Loucy (cell line): ENCODE measurements at regions not wholly inside any gene's neighbourhood (a gene's known extent, or its start where the extent isn't known, plus 50 kb on each side); places are given as distances from the start of the nearest gene placed in this dataset.

Source experiments
- EZH2phosphoT487 ChIP-seq: fragments of 200-600 bp; IDR thresholded peaks from 2 replicates; pipeline ENCODE4 v1.6.1; 2018; ENCODE audit warnings: antibody characterized with exemption, mild to moderate bottlenecking, moderate library complexity, borderline replicate concordance
- TF ChIP-seq, protein P1 (sequence below): fragments of 200-600 bp; sonication (generic); conservative IDR thresholded peaks from 2 replicates; pipeline ENCODE4 v1.5.1; 2014; ENCODE audit warnings: mild to moderate bottlenecking, antibody characterized with exemption, low read length

DNA sequence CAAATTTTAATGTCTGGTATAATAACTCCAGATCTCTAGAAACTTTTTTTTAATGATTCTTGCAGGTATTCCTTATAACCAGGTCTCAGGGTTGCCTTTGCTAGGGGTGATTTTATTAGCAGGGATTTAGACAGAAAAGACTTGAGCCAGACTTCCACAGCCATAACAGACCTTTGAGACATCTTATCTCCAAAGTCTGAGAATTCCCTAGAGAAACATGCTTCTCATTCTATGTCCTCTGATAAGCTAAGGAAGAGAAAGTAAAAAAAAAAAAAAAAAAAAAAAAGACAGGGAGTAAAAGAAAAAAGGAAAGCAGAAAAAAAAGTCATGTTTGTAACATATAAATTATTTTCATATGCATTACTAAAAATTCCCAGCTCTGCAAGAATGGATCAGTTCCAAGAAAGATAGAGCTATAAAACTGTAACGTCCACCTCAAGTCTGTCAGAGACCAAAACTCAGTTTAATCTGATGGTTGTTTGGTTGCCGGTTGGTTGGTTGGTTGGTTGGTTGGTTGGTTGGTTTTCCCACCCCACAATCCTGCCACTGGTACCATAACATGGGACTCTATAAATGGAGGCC lies 153.8 kb downstream of the COL6A3 start:
- TF ChIP-seq, protein P1, sequence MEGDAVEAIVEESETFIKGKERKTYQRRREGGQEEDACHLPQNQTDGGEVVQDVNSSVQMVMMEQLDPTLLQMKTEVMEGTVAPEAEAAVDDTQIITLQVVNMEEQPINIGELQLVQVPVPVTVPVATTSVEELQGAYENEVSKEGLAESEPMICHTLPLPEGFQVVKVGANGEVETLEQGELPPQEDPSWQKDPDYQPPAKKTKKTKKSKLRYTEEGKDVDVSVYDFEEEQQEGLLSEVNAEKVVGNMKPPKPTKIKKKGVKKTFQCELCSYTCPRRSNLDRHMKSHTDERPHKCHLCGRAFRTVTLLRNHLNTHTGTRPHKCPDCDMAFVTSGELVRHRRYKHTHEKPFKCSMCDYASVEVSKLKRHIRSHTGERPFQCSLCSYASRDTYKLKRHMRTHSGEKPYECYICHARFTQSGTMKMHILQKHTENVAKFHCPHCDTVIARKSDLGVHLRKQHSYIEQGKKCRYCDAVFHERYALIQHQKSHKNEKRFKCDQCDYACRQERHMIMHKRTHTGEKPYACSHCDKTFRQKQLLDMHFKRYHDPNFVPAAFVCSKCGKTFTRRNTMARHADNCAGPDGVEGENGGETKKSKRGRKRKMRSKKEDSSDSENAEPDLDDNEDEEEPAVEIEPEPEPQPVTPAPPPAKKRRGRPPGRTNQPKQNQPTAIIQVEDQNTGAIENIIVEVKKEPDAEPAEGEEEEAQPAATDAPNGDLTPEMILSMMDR, result no peak
- TF ChIP-seq EZH2phosphoT487, result no peak
